Mesenchymal stem cell (in vitro differentiated cells and primary cell): ENCODE measurements at regions not wholly inside any gene's neighbourhood (a gene's known extent, or its start where the extent isn't known, plus 50 kb on each side); places are given as distances from the start of the nearest gene placed in this dataset.
"Not testable (repeated sequence)": the region's sequence is repeated elsewhere in the genome, so short reads cannot be mapped to it uniquely, and the experiment has no call there.

ENCODE experiments used
- DNase-seq: peaks from one replicate; pipeline ENCODE4 v3.0.0-alpha.2; 2013
- H2AFZ ChIP-seq: one replicate; pipeline ENCODE4 v1.6.1; 2013; ENCODE audit warnings: low read depth, mild to moderate bottlenecking, control low read depth, inconsistent platforms, low read length, moderate library complexity
- H2AK5ac ChIP-seq: 2 replicates; pipeline ENCODE4 v1.6.1; 2013; ENCODE audit warnings: low read length, moderate library complexity, mild to moderate bottlenecking, inconsistent platforms; ENCODE audit not compliant: severe bottlenecking
- H2BK120ac ChIP-seq: one replicate; pipeline ENCODE4 v1.6.1; 2013; ENCODE audit warnings: low read depth, mild to moderate bottlenecking, inconsistent platforms, low read length, moderate library complexity
- H2BK12ac ChIP-seq, 2 experiments: one replicate each; pipeline ENCODE4 v1.6.1; 2013; ENCODE audit warnings: inconsistent platforms in 2 of 2, low read length in 2 of 2, mild to moderate bottlenecking in 2 of 2, moderate library complexity in 2 of 2, control low read depth in 1 of 2
- H2BK15ac ChIP-seq: one replicate; pipeline ENCODE4 v1.6.1; 2013; ENCODE audit warnings: mild to moderate bottlenecking, low read depth, inconsistent platforms; ENCODE audit not compliant: poor library complexity, severe bottlenecking
- H2BK5ac ChIP-seq: 2 replicates; pipeline ENCODE4 v1.6.1; 2013; ENCODE audit warnings: low read depth, mild to moderate bottlenecking, low read length, control low read depth, inconsistent platforms; ENCODE audit not compliant: poor library complexity, severe bottlenecking
- H3K14ac ChIP-seq, 2 experiments: one replicate each; pipeline ENCODE4 v1.6.1; 2013; ENCODE audit warnings: inconsistent platforms in 2 of 2, low read length in 2 of 2, control low read depth in 1 of 2, mild to moderate bottlenecking in 1 of 2, moderate library complexity in 1 of 2
- H3K18ac ChIP-seq, 2 experiments: one replicate each; pipeline ENCODE4 v1.6.1; 2013; ENCODE audit warnings: inconsistent platforms in 2 of 2, low read length in 2 of 2, control low read depth in 1 of 2, low read depth in 1 of 2, mild to moderate bottlenecking in 1 of 2
- H3K23ac ChIP-seq, 2 experiments: one replicate each; pipeline ENCODE4 v1.6.1; 2013; ENCODE audit warnings: inconsistent platforms in 2 of 2, low read length in 2 of 2, mild to moderate bottlenecking in 2 of 2, moderate library complexity in 2 of 2, control low read depth in 1 of 2
- H3K27ac ChIP-seq: 2 replicates; pipeline ENCODE4 v1.5.1; 2013; ENCODE audit warnings: mild to moderate bottlenecking, moderate library complexity, low read length, control low read depth, inconsistent platforms; ENCODE audit not compliant: poor library complexity, severe bottlenecking
- H3K27me3 ChIP-seq, 2 experiments: 2 replicates each; pipeline versions ENCODE4 v1.6.1 to v1.7.0; 2013; ENCODE audit warnings: low read length in 2 of 2, mild to moderate bottlenecking in 2 of 2, moderate library complexity in 2 of 2, control low read depth in 1 of 2, inconsistent platforms in 1 of 2; ENCODE audit not compliant: control insufficient read depth in 1 of 2, insufficient read depth in 1 of 2
- H3K36me3 ChIP-seq, 2 experiments: 2 replicates each; pipeline versions ENCODE4 v1.6.1 to v1.7.0; 2013; ENCODE audit warnings: low read length in 2 of 2, control low read depth in 1 of 2, inconsistent platforms in 1 of 2, low read depth in 1 of 2, mild to moderate bottlenecking in 1 of 2; ENCODE audit not compliant: insufficient read depth in 2 of 2, control insufficient read depth in 1 of 2
- H3K4ac ChIP-seq, 2 experiments: one replicate each; pipeline ENCODE4 v1.6.1; 2013; ENCODE audit warnings: inconsistent platforms in 2 of 2, low read length in 2 of 2, mild to moderate bottlenecking in 2 of 2, moderate library complexity in 2 of 2, control low read depth in 1 of 2, low read depth in 1 of 2
- H3K4me1 ChIP-seq: 2 replicates; pipeline ENCODE4 v1.6.1; 2013; ENCODE audit warnings: low read depth, low read length, control low read depth; ENCODE audit not compliant: control insufficient read depth, insufficient read depth
- H3K4me2 ChIP-seq: 2 replicates; pipeline ENCODE4 v1.6.1; 2013; ENCODE audit warnings: low read length, mild to moderate bottlenecking, inconsistent platforms; ENCODE audit not compliant: poor library complexity, severe bottlenecking
- H3K4me3 ChIP-seq, 2 experiments: 2 replicates each; pipeline versions ENCODE4 v1.5.1 to v1.7.0; 2013; ENCODE audit warnings: low read length in 2 of 2, mild to moderate bottlenecking in 2 of 2, control low read depth in 1 of 2, low read depth in 1 of 2; ENCODE audit not compliant: insufficient read depth in 1 of 2
- H3K79me1 ChIP-seq: replicated peaks from 2 replicates; pipeline ENCODE4 v1.6.1; 2013; ENCODE audit warnings: mild to moderate bottlenecking, control low read depth, low read length, inconsistent platforms; ENCODE audit not compliant: poor library complexity, severe bottlenecking
- H3K9ac ChIP-seq: 2 replicates; pipeline ENCODE4 v1.7.0; 2013; ENCODE audit warnings: mild to moderate bottlenecking, low read length, moderate library complexity
- H3K9me3 ChIP-seq: 2 replicates; pipeline ENCODE4 v1.7.0; 2013; ENCODE audit warnings: mild to moderate bottlenecking, low read length; ENCODE audit not compliant: control insufficient read depth
- H4K8ac ChIP-seq: one replicate; pipeline ENCODE4 v1.6.1; 2013; ENCODE audit warnings: inconsistent platforms, mild to moderate bottlenecking, low read length, moderate library complexity
- H4K91ac ChIP-seq: one replicate; pipeline ENCODE4 v1.6.1; 2013; ENCODE audit warnings: mild to moderate bottlenecking, low read length, inconsistent platforms
- WGBS: methylation state at CpG from one replicate; pipeline ENCODE4 v1.1.7; 2013; ENCODE audit warnings: mixed read lengths; 5-methylcytosine and 5-hydroxymethylcytosine counted together

- not testable (repeated sequence) for H2AFZ ChIP-seq, H2AK5ac ChIP-seq, H2BK15ac ChIP-seq, H4K8ac ChIP-seq, H3K27ac ChIP-seq, H3K36me3 ChIP-seq, DNase-seq, H3K27me3 ChIP-seq, H3K4ac ChIP-seq, H3K23ac ChIP-seq, H3K14ac ChIP-seq, H2BK5ac ChIP-seq, H3K4me2 ChIP-seq, H3K4me1 ChIP-seq, H4K91ac ChIP-seq, H3K79me1 ChIP-seq, H2BK120ac ChIP-seq, H2BK12ac ChIP-seq, H3K9ac ChIP-seq, H3K4me3 ChIP-seq, H3K9me3 ChIP-seq, H3K18ac ChIP-seq
- whole genome bisulfite sequencing: no CpG with 5 or more reads among the region's 7 CpGs
Measured at GRCh38 chr15:32253958-32254357, 149.1 kb downstream of the GOLGA8K start.

DNA sequence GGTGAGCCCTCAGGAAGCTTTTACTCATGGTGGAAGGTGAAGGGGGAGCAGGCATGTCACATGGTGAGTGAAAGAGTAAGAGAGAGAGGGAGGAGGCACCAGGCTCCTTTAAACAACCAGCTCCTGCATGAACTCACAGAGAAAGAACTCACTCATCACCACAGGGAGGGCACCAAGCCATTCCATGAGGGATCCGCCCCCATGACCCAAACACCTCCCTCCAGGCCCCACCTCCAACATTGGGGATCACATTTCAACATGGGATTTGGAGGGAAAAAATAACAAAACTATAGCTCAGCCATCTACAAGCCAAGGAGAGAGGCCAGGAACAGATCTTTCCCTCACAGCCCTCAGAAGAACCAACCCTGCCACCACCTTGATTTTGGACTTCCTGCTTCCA is 153.9 kb downstream of the GOLGA8K start:
- not testable (repeated sequence) for DNase-seq, H2BK12ac ChIP-seq

GRCh38 chr15:32243727-32244126 is 159.4 kb downstream of the GOLGA8K start:
- no CpG with 5 or more reads among the region's 10 CpGs for WGBS
- H3K4ac ChIP-seq, DNase-seq: not testable (repeated sequence)

More for the DNA sequence above, 153.9 kb downstream of the GOLGA8K start:
- H3K18ac ChIP-seq, H3K4me1 ChIP-seq, H4K8ac ChIP-seq, H3K4me3 ChIP-seq, H3K9ac ChIP-seq, H2BK120ac ChIP-seq, H2BK15ac ChIP-seq, H3K14ac ChIP-seq, H3K23ac ChIP-seq, H2BK5ac ChIP-seq, H3K27me3 ChIP-seq, H2AFZ ChIP-seq, H4K91ac ChIP-seq, H3K9me3 ChIP-seq, H3K4ac ChIP-seq, H3K36me3 ChIP-seq, H3K79me1 ChIP-seq, H2AK5ac ChIP-seq, H3K27ac ChIP-seq, H3K4me2 ChIP-seq: not testable (repeated sequence)
- no CpG with 5 or more reads among the region's 1 CpG for WGBS

GRCh38 chr15:32242780-32243528 is 160.1 kb downstream of the GOLGA8K start:
- H2BK5ac ChIP-seq, H3K4me2 ChIP-seq: not testable (repeated sequence)

More at GRCh38 chr15:32243727-32244126, 159.4 kb downstream of the GOLGA8K start:
- not testable (repeated sequence) for H3K9me3 ChIP-seq, H2BK15ac ChIP-seq, H3K79me1 ChIP-seq, H4K8ac ChIP-seq, H3K4me1 ChIP-seq, H3K4me2 ChIP-seq, H3K14ac ChIP-seq, H3K36me3 ChIP-seq, H3K9ac ChIP-seq, H2BK120ac ChIP-seq, H2BK5ac ChIP-seq, H2AFZ ChIP-seq, H3K4me3 ChIP-seq, H3K27ac ChIP-seq, H4K91ac ChIP-seq, H3K18ac ChIP-seq, H3K23ac ChIP-seq, H3K27me3 ChIP-seq, H2AK5ac ChIP-seq, H2BK12ac ChIP-seq

More at GRCh38 chr15:32242780-32243528, 160.1 kb downstream of the GOLGA8K start:
- DNase-seq, H3K36me3 ChIP-seq, H2BK120ac ChIP-seq, H3K4me1 ChIP-seq, H3K9me3 ChIP-seq, H2AK5ac ChIP-seq, H3K27me3 ChIP-seq, H4K8ac ChIP-seq, H2BK12ac ChIP-seq, H3K27ac ChIP-seq, H2BK15ac ChIP-seq, H3K14ac ChIP-seq, H4K91ac ChIP-seq, H2AFZ ChIP-seq, H3K79me1 ChIP-seq, H3K4me3 ChIP-seq, H3K23ac ChIP-seq, H3K4ac ChIP-seq, H3K9ac ChIP-seq, H3K18ac ChIP-seq: not testable (repeated sequence)
- WGBS: no CpG with 5 or more reads among the region's 14 CpGs
